ENCODE measurements at regions not wholly inside any gene's neighbourhood (a gene's known extent, or its start where the extent isn't known, plus 50 kb on each side); places are given as distances from the start of the nearest gene placed in this dataset.

- no peak for TF ChIP-seq E2F6 (IDR thresholded peaks at IDR 0.05; ENCODE audit: borderline replicate concordance in 1 of 2, extremely low read depth in 1 of 2, insufficient read depth in 1 of 2, insufficient read length in 1 of 2, low read depth in 1 of 2, low read length in 1 of 2, poor library complexity in 1 of 2, severe bottlenecking in 1 of 2)
- no peak for TF ChIP-seq MYBL2 (IDR thresholded peaks at IDR 0.05; ENCODE audit: low read depth)
- no peak for TF ChIP-seq MYBL2 (CRISPR knock-in tag; IDR thresholded peaks at IDR 0.05; ENCODE audit: borderline replicate concordance)
- peak; percentile 35; the same call in 1 of the 2 replicates for TF ChIP-seq JUND (IDR thresholded peaks at IDR 0.05; ENCODE audit: borderline replicate concordance, low read depth, low read length)
- peak; percentile 53; the same call in 2 of the 3 replicates for TF ChIP-seq JUND (tag; IDR thresholded peaks at IDR 0.05; ENCODE audit: borderline replicate concordance, low read depth, low read length)
- TF ChIP-seq NUFIP1 (IDR thresholded peaks at IDR 0.05; ENCODE audit: partially characterized antibody), result no peak
- peak; percentile 91 for TF ChIP-seq DMBX1 (CRISPR knock-in tag; IDR thresholded peaks at IDR 0.05; ENCODE audit: borderline replicate concordance)
- peak; percentile 15; the same call in 1 of the 2 replicates for TF ChIP-seq RNF2 (IDR thresholded peaks at IDR 0.05)
- no peak for TF ChIP-seq NFXL1 (CRISPR knock-in tag; IDR thresholded peaks at IDR 0.05)
- TF ChIP-seq FOSL1 (tag; conservative IDR thresholded peaks at IDR 0.05), result 0 out of 2 replicates have a peak, but pooled peaks have one; percentile 38
- TF ChIP-seq FOS (IDR thresholded peaks at IDR 0.05; ENCODE audit: extremely low read depth, insufficient read length), result no peak
- TF ChIP-seq POLR2A (conservative IDR thresholded peaks at IDR 0.05), result no peak
- TF ChIP-seq SMAD1 (IDR thresholded peaks at IDR 0.05; ENCODE audit: low read depth, low read length, partially characterized antibody), result no peak
- TF ChIP-seq LARP7 (IDR thresholded peaks at IDR 0.05), result no peak
- TF ChIP-seq POLR3A (IDR thresholded peaks at IDR 0.05; ENCODE audit: borderline replicate concordance, extremely low read depth, insufficient read depth, insufficient read length), result no peak
- TF ChIP-seq, protein P1, sequence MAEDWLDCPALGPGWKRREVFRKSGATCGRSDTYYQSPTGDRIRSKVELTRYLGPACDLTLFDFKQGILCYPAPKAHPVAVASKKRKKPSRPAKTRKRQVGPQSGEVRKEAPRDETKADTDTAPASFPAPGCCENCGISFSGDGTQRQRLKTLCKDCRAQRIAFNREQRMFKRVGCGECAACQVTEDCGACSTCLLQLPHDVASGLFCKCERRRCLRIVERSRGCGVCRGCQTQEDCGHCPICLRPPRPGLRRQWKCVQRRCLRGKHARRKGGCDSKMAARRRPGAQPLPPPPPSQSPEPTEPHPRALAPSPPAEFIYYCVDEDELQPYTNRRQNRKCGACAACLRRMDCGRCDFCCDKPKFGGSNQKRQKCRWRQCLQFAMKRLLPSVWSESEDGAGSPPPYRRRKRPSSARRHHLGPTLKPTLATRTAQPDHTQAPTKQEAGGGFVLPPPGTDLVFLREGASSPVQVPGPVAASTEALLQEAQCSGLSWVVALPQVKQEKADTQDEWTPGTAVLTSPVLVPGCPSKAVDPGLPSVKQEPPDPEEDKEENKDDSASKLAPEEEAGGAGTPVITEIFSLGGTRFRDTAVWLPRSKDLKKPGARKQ (CRISPR knock-in tag; IDR thresholded peaks at IDR 0.05), result no peak
- TF ChIP-seq, protein P2, sequence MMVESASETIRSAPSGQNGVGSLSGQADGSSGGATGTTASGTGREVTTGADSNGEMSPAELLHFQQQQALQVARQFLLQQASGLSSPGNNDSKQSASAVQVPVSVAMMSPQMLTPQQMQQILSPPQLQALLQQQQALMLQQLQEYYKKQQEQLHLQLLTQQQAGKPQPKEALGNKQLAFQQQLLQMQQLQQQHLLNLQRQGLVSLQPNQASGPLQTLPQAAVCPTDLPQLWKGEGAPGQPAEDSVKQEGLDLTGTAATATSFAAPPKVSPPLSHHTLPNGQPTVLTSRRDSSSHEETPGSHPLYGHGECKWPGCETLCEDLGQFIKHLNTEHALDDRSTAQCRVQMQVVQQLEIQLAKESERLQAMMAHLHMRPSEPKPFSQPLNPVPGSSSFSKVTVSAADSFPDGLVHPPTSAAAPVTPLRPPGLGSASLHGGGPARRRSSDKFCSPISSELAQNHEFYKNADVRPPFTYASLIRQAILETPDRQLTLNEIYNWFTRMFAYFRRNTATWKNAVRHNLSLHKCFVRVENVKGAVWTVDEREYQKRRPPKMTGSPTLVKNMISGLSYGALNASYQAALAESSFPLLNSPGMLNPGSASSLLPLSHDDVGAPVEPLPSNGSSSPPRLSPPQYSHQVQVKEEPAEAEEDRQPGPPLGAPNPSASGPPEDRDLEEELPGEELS (CRISPR knock-in tag; IDR thresholded peaks at IDR 0.05; ENCODE audit: borderline replicate concordance), result no peak
- TF ChIP-seq SNIP1 (IDR thresholded peaks at IDR 0.05; ENCODE audit: low read depth), result no peak
- TF ChIP-seq FIP1L1 (IDR thresholded peaks at IDR 0.05; ENCODE audit: low read depth, low read length, poor library complexity, severe bottlenecking), result no peak
- TF ChIP-seq SOX6 (IDR thresholded peaks at IDR 0.05), result no peak; the same call in 1 of the 2 replicates
- TF ChIP-seq ARID3B (CRISPR knock-in tag; IDR thresholded peaks at IDR 0.05; ENCODE audit: borderline replicate concordance), result no peak; the same call in 1 of the 2 replicates
- peak; percentile 93; the same call in 1 of the 2 replicates for TF ChIP-seq BRD4 (IDR thresholded peaks at IDR 0.05)
Measured at GRCh38 chr6:43915986-43916923, 146.2 kb downstream of the VEGFA start (continued).

Measured in K562 (cell line).